Type B pancreatic cell (in vitro differentiated cells): ENCODE measurements at regions not wholly inside any gene's neighbourhood (a gene's known extent, or its start where the extent isn't known, plus 50 kb on each side); places are given as distances from the start of the nearest gene placed in this dataset.
A peak's percentile ranks its signal among the peaks of the same experiment; 100 is the strongest.

ENCODE experiments used
- DNase-seq: peaks from one replicate; pipeline ENCODE4 v3.0.0; 2021; ENCODE audit warnings: mixed read lengths; ENCODE audit not compliant: unreplicated experiment; ENCODE audit errors: extremely low spot score
- H3K27ac Mint-ChIP-seq: 2 replicates; pipeline ENCODE4 v1.8.0; 2021; ENCODE audit warnings: mild to moderate bottlenecking, mixed read lengths
- H3K27me3 Mint-ChIP-seq: 2 replicates; pipeline ENCODE4 v1.8.0; 2021; ENCODE audit warnings: mixed read lengths
- H3K36me3 Mint-ChIP-seq: 2 replicates; pipeline ENCODE4 v1.8.0; 2021; ENCODE audit warnings: mixed read lengths
- H3K4me1 Mint-ChIP-seq: one replicate; pipeline ENCODE4 v1.8.0; 2021; ENCODE audit warnings: mixed read lengths; ENCODE audit not compliant: unreplicated experiment
- H3K4me3 Mint-ChIP-seq: 2 replicates; pipeline ENCODE4 v1.8.0; 2021; ENCODE audit warnings: mild to moderate bottlenecking, mixed read lengths
- H3K9me3 Mint-ChIP-seq: 2 replicates; pipeline ENCODE4 v1.8.0; 2021; ENCODE audit warnings: mixed read lengths
- CTCF ChIP-seq: fragments of 200-600 bp; sonication (generic); conservative IDR thresholded peaks from 2 replicates; pipeline ENCODE4 v1.5.0; 2021; ENCODE audit warnings: antibody characterized with exemption, mild to moderate bottlenecking

- Mint-ChIP-seq H3K36me3 (peaks cover 5% of the 10 kb centered on the region), H3K27ac (no peak overlapping the region), H3K9me3 (peaks cover 11% of the 10 kb centered on the region)
These were observed 561.4 kb downstream of the ISL1 start for GRCh38 chr5:51944500-51945125.

GRCh38 chr5:51958473-51958872, 575.2 kb downstream of the ISL1 start:
- H3K4me3 Mint-ChIP-seq = no peak overlapping the region
- H3K9me3 Mint-ChIP-seq = no peaks in the 10 kb centered on the region
- no peak for TF ChIP-seq CTCF
- no peak overlapping the region for H3K27ac Mint-ChIP-seq
- no peak for DNase-seq
- no peaks in the 10 kb centered on the region for H3K4me1 Mint-ChIP-seq
- H3K36me3 Mint-ChIP-seq = no peaks in the 10 kb centered on the region
- H3K27me3 Mint-ChIP-seq = no peaks in the 10 kb centered on the region

More at GRCh38 chr5:51944500-51945125, 561.4 kb downstream of the ISL1 start:
- no peak for DNase-seq
- Mint-ChIP-seq H3K4me3 (no peak overlapping the region), H3K27me3 (no peaks in the 10 kb centered on the region), H3K4me1 (no peaks in the 10 kb centered on the region)
- TF ChIP-seq CTCF = no peak

- Mint-ChIP-seq H3K27ac (no peak overlapping the region), H3K36me3 (no peaks in the 10 kb centered on the region), H3K4me3 (no peak overlapping the region), H3K4me1 (no peaks in the 10 kb centered on the region), H3K27me3 (no peaks in the 10 kb centered on the region), H3K9me3 (no peaks in the 10 kb centered on the region)
- peak; percentile 67 for TF ChIP-seq CTCF
- DNase-seq = no peak
These were observed 577.4 kb downstream of the ISL1 start for GRCh38 chr5:51960617-51961121.

GRCh38 chr5:51961154-51961562, 577.9 kb downstream of the ISL1 start:
- H3K9me3 Mint-ChIP-seq = no peaks in the 10 kb centered on the region
- no peak overlapping the region for H3K27ac Mint-ChIP-seq
- no peaks in the 10 kb centered on the region for H3K27me3 Mint-ChIP-seq
- no peak overlapping the region for H3K4me3 Mint-ChIP-seq
- TF ChIP-seq CTCF = peak; percentile 3
- H3K4me1 Mint-ChIP-seq = no peaks in the 10 kb centered on the region
- no peak for DNase-seq
- no peaks in the 10 kb centered on the region for H3K36me3 Mint-ChIP-seq

- peaks cover 3% of the 10 kb centered on the region for H3K9me3 Mint-ChIP-seq
- H3K27me3 Mint-ChIP-seq = peaks cover 2% of the 10 kb centered on the region
- no peak overlapping the region for H3K4me3 Mint-ChIP-seq
- H3K36me3 Mint-ChIP-seq = no peaks in the 10 kb centered on the region
- H3K27ac Mint-ChIP-seq = no peak overlapping the region
- H3K4me1 Mint-ChIP-seq = no peaks in the 10 kb centered on the region
- TF ChIP-seq CTCF = no peak
- no peak for DNase-seq
These were observed 585.5 kb downstream of the ISL1 start for GRCh38 chr5:51968756-51969155.

- Mint-ChIP-seq H3K9me3 (peaks cover 3% of the 10 kb centered on the region), H3K36me3 (no peaks in the 10 kb centered on the region), H3K4me3 (no peak overlapping the region), H3K4me1 (no peaks in the 10 kb centered on the region), H3K27ac (no peak overlapping the region), H3K27me3 (peaks cover 14% of the 10 kb centered on the region)
- TF ChIP-seq CTCF = no peak
- no peak for DNase-seq
These were observed 591.6 kb downstream of the ISL1 start for GRCh38 chr5:51974834-51975233.
